CD4-positive, alpha-beta T cell treated with Interleukin-1 beta for 1 hour (primary cell): ENCODE measurements at regions not wholly inside any gene's neighbourhood (a gene's known extent, or its start where the extent isn't known, plus 50 kb on each side); places are given as distances from the start of the nearest gene placed in this dataset.
"Not testable (repeated sequence)": the region's sequence is repeated elsewhere in the genome, so short reads cannot be mapped to it uniquely, and the experiment has no call there.

Experiments used
- DNase-seq, 2 donors: peaks; one replicate each; pipeline ENCODE4 v3.0.0-alpha.2; 2020 to 2022

DNA sequence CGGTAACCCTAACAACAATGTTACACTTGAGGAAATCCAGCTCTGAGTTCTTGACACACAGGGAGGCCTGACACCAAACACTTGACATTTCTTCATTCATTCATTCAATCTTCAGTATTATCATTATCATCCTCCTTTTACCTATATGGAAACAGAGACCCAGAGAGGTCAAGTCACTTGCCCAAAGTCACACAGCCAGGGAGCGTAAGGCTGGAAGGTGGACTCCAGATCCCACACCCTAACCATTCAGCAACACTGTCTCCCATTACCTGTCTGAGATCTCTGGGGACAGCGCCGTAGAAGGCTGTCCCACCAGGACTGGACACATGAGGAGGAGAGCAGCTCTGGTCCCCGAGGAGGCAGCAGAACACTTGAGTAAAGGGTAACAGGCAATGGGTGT, 101.4 kb downstream of the SYF2 start:
- no peak for DNase-seq

DNA sequence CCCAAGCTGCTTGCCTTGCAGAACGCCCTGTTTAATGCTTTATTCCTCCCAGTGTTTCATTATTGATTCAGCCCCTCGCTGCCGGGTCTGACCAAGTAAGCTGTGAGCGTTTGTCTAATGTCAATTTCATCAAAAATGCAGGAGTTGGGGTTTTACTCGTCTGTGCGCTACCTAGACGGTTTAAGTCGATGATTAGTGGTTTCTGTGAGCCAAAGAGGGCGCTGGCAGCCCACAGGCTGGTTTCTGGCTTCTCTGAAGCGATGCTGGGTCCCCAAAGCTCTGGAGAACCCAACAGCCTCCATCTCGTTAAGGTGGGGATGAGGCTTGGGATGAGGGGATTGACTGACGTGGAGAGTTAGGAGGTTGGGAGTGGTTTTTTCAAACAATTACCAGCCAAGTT, 102.9 kb downstream of the SYF2 start:
- no peak for DNase-seq

DNA sequence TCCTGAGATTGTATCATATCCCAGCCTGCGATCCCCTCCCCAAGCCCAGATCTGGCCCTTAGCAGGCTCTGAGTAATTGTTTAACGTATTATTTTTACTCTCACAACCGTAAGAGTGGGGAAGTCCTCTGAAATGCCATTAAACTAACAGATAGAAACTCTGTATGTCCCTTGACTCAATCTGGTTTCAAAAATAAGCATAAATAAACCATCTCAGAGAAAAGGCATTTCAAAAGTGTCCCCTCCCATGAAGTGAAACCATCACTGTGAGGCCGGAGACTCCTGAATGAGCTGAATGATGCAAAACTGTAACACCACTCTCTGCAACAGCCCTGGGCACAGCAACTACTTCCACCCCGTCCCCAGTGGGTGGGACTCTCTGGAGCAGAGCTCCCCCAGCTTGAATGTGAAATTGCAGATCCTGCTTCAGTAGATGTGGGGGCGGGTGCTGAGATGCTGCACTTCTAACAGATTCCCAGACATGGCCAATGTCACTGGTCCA, 104.1 kb downstream of the SYF2 start:
- DNase-seq, result no peak

DNA sequence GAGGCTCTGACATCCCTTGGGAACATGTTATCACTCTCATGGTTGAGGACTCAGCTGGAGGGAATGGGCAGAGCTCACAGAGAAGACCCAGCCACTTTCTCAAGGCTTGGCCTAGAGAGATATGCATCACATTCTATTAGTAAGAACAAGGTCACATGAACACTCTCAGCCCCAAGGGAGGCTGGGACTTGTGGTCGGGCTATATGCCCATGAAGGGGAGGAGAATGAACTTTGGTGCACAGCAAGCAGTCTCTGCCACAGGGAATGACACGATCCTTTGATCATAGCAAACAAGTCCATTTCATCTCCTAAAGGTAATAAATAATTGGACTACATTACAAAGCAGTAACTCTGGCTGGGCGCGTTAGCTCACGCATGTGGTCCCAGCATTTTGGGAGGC, 105.7 kb downstream of the SYF2 start:
- no peak for DNase-seq

DNA sequence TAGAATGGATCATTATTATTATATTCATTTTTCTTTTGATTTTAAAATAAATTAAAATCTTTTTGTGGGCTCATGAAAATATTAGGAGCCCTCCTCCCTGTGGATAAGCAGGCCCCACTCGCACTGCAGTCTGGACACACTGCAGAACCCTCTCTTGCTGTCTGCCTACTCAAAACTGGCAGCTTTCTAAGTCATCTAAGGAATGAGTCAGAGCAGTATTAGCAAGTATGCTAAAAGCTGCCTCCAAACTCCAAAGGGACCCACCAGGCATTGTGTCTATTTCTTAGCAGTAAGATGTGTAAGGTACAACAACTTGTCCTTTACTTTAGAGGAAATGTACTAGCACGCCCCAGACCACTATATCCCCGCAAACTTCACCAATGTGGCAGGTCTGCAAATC, 108.8 kb downstream of the SYF2 start:
- no peak for DNase-seq

DNA sequence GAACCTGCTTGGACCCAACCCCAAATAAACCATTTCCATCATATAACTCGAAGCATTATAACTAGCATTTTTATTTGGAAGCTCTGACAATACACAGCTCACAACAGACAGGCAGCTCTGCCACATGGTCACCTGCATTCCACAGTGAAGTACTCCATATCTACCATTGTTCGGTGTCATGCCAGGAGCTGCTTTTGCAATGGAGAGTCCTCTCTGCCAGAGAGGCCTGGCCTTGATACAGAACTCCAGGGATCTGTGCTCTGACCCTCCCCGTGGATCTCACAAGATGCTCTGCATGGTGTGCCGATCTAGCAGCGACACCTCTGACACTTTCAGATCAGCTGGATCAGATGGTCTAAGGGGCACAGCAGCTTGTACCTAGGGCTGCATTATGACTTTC, 109.6 kb downstream of the SYF2 start:
- no peak for DNase-seq

DNA sequence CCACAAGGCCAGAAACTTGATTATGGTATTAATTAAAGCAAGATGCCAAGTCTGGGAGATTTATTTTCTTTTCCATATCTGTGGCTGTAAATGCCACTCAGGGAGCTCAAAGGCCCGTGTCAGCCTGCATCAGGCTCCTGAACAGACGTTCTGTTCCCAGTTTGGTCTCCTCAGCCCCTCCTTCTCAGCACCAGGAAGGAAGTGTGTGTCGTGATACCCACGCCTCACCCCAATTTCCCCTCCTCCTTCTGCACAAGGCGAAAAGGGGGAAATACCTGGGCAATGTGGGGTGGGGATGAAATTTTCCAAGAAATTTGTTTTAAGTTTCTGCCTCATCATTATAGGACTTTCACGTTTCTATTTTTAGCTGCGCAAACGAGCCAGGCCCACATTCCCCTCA, 112.0 kb downstream of the SYF2 start:
- no peak for DNase-seq

DNA sequence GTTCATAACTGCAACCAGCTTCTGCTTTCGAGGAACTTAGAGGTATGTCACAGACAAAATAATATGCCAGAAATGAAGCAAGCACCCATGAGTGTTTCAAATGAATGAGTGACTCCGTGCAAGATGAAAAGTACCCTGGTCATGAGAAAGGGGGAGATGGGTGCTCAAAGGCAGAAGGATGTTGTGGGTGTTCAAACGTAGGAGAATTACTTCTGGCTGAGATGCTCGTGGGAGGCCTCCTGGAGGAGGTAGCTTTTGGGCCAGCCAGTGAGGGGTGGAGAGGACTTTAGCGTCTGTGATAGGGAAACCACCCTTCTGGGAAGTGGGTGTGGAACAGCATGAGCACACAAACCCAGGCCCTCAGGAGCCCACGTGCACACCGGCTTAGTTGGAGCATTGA, 113.8 kb downstream of the SYF2 start:
- DNase-seq, result no peak

DNA sequence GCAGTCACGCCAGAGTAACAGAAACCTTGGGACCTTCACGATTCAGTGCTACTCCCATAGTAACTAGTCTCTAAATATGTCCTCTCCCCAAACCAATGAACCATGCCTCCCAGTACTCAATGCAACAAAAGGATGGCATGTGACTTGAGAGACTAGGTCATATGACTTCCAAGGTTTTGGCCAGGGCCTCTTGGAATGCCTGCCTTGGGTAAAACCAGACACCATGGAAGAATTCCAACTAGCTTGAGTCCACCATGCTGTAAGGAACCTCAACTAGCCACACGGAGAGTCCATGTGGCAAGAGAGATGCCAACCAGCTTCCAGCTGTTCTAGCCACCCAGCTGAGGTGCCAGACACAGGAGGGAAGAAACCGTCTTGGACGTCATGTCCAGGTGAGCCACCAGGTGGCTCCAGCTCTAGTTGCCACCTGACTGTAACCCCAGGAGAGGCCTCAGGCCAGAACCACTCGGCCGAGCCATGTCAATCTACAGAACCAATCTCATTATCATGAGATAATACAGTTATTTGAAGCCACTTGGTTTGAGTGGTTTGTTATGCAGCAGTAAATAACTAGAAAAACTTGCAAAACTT, 115.0 kb downstream of the SYF2 start:
- no peak for DNase-seq

DNA sequence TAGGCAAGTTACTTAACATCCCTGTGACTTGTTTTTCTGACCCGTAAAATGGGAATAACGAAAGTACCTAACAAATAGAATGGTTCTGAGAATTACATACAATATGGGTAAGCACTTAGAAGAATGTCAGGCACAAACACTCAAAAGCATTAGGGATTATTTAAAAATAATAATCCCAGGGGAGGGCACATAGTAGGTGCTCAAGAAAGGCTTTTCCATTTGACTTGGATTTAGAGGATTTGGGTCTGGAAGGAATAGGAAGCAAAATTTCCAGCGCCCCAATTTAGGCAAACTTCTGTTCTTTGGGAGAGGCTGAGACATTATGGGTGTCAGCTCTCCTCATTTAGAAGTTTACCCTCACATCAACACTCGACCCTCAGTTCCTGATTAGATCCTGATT, 115.5 kb downstream of the SYF2 start:
- DNase-seq, result no peak

DNA sequence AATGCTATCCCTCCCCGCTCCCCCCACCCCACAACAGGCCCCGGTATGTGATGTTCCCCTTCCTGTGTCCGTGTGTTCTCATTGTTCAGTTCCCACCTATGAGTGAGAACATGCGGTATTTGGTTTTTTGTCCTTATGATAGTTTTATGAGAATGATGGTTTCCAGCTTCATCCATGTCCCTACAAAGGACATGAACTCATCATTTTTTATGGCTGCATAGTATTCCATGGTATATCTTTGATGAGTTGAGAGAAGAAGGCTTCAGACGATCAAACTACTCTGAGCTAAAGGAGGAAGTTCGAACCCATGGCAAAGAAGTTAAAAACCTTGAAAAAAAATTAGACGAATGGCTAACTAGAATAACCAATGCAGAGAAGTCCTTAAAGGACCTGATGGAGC, 116.2 kb downstream of the SYF2 start:
- DNase-seq, result not testable (repeated sequence)

DNA sequence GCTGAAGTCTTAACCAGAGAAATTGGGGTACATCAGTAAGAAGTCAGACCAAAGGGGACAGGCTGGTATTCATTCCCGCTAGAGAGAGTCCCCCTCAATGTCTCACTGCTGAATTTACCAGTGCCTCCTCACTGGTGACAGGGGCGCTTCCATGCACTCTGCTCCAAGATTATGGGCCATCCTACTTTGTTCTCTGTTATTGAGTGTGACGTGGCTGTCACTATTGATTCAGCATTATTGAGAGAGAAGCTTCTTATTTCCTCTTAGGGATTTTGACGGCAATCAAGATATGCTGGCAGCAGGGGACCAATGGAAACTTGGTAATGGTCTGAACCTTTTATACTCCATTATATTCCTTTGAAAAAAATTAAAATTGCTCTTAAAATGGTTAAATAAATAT, 118.6 kb downstream of the SYF2 start:
- no peak for DNase-seq

DNA sequence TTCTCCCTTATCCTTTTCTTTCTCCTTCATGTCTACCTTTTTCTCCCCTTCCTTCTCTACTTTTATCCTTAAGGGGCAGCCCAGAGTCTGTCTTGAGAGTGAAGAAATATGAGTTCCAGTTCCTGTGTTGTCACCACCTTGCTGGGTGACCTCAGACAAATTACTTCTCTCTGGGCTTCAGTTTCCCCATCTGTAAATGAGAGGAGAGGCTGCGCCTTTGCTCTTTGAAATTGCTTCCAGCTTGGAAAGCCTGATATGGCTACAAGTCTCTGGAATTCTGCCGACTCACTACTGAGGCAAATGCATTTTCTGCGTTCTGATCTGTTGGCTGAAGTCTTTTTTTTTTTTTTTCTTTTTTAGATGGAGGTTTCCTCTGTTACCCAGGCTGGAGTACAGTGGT, 119.2 kb downstream of the SYF2 start:
- DNase-seq, result no peak

DNA sequence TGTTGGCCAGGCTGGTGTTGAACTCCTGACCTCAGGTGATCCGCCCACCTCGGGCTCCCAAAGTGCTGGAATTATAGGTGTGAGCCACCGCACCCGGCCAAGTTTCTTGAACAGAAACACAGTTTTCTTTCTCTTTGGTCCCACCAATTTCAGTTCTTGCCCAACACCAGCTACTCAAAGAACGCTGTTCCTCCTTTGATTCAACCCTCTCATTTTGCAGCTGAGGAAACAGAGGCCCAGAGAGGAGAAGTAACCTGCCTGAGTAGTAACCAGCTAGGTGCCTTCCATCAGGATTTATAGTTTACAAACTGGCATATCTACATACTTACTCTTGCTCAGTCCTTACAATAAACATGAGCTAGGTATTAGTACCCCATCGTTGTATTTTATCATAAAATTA, 119.9 kb downstream of the SYF2 start:
- DNase-seq, result no peak

DNA sequence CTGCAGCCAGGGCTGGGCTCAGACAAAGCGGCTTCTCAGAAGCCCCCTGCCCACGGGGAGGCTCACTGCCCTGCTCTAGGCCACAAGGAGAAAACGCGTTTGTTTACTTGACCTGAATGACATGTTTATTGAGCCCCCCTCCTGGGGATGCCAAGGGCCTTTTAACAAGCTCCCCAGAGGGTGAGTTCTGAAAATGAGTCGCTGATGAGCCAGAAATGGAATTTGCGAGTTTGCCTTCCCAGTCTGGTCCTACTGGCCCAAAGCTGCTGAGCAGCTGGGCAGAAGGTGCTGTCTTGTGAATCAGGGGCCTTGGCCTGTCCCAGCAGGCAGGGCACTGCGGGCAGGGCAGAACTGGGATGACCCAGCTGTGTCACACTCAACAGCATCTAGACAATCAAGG, 120.6 kb downstream of the SYF2 start:
- no peak for DNase-seq

DNA sequence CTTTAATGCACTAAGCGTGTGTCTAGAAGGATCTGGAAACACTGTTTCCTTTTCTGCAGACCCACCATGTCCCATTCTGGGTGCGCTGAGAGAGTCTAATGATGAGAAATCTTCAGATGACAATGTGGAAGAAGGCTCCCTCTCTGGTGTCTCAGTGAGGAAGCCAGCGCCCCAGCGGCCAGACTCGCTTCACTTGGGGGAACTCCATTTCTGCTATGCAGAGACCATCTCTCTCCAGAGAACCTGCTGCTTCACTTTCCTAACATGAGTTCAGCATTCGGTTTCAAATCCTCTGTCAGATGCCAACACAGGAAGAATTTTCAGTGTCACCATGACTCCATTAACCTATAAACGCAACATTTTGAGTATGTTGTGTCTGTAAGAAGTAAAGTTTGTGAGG, 121.8 kb downstream of the SYF2 start:
- DNase-seq, result no peak

DNA sequence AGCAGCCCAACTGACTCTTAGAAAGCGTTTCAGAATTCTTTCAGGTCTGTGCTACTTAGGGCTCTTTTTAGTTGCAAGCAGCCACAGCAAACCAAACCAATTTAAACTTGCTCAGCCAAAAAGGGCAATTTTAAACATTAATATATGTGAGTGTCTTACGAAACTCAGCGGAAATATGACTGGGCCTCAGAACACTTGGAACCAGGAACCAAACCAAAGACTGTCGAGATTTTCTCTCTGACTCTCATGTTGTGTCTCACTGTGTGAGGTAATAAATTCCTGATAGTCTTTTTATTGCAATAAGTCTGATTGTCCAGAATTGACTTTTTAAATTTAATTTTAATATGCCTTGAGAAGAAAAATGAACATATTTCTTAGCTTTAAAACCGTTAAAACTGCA, 122.3 kb downstream of the SYF2 start:
- DNase-seq, result no peak

DNA sequence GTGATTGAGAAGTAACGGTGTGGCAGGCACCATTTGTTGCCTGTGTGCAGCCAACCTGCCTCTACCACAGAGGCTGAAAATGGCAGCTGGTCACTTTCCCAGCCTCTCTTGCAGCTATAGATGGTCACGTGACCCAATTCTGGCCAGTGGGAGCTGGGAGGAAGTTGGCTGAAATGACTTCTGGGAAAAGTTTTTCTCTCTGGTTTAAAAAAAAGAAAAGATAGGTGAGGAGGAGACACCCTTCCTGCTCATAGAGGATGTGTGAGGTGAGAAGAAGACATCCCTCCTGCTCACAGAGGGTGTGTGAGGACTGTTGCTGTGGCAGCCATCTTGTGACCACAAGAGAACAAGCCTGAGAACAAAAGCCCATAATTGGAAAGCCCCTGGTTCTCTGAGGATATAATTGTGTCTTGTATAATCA, 122.8 kb downstream of the SYF2 start:
- DNase-seq, result peak; percentile 52 to 55

DNA sequence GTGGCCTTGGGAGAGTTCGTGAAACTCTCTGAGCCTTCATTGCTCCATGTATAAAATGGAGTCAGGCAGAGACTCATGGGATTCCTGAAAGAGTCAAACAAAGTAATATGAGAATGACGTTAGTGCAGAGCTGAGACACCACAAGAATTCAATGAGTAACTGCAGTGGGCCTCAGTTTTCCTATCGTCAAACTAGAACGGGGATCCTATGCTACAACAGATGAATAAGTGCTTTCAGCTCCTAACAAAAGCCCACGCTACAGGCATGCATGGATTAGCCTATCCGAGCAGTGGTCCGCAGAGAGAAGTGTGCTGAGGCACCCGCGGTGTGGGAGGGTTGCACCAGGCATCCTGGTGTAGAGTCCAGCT, 124.7 kb downstream of the SYF2 start:
- DNase-seq, result no peak

DNA sequence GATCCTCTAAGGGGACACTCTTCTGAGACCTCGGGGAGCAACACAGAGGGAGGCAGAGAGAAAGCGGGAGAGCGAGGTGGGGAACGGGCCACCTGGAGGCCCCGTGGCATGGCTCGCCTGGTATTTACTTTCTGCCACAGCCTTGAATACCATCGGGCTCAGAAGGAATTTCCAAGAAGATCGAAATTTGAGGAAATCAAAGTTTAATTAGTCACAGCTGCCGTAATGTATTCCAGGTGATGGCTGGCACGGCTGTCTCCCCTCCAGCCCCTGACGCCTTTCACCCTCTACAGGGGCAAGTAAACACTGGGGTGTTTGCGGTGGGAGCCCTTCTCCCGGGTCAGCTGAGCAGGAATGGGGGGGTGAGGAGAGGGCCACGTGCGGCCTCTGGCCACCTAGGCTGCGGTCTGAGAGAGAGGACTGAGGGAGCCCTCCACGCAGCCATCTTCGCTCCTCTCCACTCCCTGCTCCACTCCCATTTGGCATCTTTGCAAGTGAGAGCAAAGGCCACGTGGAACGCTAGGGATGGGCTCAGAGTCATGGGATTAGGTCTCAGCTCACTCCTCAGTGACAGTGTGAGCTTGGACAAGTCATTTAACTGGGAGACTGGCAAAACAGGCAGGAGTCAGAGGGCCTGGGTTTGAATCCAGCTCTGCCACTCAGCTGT, 125.2 kb downstream of the SYF2 start:
- no peak for DNase-seq

DNA sequence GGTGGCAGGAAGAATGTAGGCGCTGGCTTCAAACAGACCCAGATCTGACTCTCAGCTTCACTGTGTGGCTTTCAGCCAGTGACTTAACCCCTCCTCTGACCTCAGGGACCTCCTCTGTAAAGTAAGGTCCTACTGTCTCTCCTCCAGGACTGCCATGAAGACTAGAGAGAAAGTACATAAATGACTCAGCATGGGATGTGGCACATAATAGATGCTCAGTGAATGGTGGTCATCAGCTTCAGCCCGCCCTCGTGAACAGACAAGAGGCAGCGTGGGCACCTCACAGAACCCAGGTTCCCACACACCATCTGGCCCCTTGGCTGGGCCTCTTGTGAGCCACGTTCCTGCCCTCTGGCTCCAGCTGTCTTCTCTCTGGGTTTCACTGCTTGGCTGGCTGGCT, 126.0 kb downstream of the SYF2 start:
- no peak for DNase-seq

DNA sequence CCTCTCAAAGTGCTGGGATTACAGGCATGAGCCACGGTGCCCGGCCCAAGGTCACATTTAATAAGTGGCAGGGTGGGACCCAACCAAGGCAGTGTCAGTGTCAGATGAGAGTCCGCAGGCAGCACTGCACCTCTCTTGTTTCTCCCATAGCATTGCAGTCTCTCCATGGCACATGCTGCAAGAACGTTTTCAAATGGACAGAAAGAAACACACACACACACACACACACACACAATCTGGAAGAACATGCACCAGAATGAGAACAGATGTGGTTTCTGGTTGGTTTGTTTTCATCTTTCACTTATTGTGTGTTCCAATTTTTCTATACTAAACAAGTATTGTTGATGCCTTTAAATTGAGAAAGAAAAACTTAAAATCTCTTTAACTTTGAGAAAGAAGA, 126.5 kb downstream of the SYF2 start:
- DNase-seq, result no peak

DNA sequence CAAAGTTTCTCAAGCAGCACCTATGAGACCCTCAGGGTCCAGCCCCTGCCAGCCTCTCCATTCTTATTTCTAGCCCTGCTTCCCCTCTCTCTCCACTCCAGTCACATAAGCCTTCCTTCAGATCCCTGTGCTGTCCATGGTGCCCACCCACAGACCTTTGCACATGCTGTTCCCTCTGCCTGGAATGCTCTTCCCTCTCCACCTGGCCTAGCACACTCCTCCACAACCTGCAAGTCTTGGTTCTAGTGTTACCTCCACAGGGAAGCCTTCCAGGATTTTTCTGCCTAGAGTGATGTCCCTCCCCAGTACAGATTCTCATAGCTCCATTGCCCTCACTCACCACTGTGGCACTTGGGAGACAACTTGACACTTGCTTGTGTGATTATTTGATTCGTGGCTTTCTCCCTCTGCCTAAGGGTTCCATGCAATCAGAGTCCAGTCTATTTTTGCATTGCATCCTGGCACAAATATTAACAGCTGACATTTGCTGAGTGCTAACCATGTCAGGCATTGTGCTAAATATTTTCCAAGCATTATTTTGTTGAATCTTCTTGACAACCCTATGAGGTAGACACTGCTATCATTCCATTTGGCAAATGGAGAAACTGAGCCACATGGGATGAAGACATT, 127.3 kb downstream of the SYF2 start:
- DNase-seq, result no peak

DNA sequence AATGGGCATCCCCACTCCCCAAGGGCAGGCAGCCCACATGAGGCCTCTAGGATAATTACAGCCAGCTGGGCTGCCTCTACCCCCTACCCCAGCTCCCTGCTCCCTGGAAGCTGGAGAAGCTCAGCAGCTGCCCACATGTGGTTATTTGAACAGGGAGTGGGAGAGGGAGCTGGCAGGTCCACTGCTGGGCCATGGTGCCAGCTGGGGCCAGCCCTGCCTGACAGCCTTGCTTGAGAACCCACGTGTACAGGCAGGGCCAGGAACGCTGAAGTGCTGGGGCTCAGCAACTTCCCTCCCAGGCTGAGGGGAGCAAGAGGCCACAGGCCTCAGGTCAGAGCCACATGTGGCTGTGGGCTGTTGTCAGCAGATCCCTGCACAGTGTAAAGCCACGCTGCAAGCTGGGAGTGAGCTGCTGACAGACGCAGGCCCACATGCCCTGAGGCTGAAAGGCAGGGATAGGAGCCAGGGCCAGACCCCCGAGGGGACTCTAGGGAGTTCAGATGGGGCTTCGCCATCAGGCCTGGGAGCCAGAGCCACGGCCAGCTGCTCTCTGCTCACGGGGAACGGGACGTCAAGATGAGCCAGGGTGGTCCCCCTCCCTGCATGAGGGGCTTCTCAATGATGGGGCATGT, 129.0 kb downstream of the SYF2 start:
- DNase-seq, result no peak
